ENCODE measurements at regions not wholly inside any gene's neighbourhood (a gene's known extent, or its start where the extent isn't known, plus 50 kb on each side); places are given as distances from the start of the nearest gene placed in this dataset.

DNA sequence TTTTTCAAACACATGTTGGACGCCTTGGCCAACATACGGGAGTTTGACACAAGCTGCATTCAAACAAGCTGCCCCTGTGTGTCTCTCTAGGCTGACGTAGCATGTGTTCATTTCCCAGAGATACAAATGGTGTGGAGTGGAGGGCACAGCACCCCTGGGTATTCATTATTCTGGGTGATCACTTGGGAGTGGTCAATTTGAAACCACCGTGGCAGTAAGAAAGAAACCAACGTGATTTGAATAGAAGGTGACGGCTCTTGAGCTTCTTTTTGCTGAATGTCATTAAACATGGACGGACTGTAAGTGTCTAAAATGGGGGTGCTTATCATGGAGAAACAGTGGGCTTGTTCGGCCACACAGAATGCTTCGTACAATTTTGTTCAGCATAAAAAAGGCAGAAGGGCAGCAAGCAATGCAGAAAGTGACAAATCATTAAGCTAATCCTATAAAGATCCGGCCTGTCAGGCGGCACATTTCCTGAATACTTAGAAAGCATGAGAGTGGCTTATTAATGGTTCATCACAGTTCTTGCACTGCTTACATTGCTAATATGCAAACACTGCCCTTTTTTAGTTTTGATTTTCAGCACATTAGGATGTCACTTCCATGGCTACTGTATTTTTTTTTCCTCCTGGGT, 1261.9 kb upstream of the CITED2 start:
- no peak for DNase-seq (ENCODE audit: low read depth in 1 of 2, low spot score in 1 of 2)

DNA sequence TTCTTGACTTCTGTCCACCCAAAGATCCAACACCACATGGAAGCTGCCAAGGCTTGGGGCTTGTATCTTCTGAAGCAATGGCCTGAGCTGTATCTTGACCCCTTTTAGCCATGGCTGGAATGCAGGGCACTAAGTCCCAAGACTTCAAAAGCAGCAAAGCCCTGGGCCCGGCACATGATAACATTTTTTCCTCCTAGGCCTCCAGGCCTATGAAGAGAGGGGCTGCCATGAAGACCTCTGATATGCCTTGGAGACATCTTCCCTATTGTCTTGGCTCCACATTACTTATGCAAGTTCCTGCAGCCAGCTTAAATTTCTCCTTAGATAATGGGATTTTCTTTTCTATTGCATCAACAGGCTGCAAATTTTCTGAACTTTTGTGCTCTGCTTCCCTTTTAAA, 1252.6 kb upstream of the CITED2 start:
- no peak for DNase-seq (ENCODE audit: low read depth in 1 of 2, low spot score in 1 of 2)

DNA sequence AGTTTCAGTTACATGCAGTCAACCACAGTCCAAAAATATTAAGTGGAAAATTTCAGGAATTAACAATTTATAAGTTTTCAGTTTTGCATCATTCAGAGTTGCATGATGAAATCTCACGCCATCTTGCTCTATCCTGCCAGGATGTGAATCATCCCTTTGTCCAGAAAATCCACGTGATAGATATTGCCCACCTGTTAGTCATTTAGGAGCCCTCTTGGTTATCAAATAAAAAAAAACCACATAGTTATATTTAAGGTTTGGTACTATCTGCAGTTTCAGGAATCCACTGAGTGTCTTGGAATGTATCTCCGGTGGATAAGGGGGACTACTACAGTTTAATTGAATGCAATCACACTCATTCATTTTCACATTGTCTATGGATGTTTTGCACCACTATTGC, 1249.0 kb upstream of the CITED2 start:
- DNase-seq (ENCODE audit: low read depth in 1 of 2, low spot score in 1 of 2), result no peak

DNA sequence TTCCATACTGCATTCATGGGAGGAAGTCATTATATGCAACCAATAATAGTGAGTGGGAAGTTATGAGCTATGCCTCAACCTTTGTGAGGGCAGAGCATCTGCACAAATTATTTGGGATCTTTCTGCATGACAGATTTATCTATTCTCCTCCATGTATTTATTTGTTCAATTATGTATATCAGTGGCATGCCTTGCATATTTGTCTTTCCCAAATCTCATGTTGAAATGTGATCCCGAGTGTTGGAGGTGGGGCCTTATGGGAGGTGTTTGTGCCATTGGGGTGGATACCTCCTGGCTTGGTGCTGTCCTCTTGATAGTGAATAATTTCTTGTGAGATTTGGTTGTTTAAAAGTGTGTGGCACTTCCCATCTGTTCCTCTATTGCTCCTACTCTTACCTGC, 1246.0 kb upstream of the CITED2 start:
- DNase-seq (ENCODE audit: low read depth in 1 of 2, low spot score in 1 of 2), result no peak

DNA sequence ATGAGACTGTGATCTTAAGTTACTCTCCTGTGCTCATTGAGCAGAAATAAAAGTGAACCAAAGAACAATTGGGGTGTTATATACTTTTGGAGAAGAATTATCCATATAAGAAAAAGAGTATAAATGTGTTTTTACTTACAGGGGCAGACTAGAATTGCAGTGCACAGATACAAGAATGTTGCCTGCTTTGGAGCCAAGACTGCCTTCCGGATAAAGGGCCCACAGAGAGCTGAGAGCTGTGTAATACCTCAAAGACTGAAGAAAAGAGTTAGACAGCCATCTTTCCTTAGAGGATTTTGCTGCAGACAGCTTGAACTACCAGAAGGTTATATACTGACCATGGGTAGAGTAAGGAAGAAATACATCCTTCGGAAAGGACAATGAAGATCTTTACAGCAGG, 1235.5 kb upstream of the CITED2 start:
- no peak for DNase-seq (ENCODE audit: low read depth in 1 of 2, low spot score in 1 of 2)

DNA sequence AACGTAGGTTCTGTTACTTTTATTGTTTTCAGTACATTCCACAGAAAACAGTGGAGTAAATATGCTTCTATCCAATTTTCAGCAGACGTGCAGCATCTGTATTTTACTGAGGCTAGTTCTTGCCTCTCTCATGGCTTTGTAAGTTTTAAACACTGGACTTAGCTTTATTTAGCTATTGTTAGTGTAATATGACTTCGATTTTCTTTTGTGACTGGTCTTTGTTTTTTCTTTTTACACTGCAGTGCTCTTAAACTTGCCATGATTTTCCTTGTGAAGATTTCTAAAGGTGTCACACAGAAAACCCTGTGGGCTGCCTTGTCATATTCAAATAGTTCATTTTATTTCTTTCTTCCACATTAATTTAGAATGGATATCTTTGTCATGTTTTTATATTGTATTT, 1234.9 kb upstream of the CITED2 start:
- no peak for DNase-seq (ENCODE audit: low read depth in 1 of 2, low spot score in 1 of 2)

DNA sequence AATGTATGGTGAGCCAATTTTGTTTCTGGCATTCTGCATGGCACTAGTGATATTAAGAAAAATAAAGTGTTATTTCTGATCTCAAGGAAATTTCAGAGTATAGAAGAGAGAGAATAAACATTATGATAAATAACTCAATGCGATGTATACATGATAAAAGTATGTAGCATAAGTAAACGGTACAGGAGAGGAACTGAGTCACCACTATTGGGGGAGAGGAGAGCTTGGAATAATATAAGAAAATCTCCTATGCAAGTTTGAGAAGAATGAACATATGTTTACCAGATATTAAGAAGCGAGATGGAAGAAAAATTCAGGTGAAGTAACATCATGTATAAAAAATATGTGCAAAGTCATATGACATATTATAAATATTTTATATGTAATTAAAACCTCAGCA, 1230.3 kb upstream of the CITED2 start:
- no peak for DNase-seq (ENCODE audit: low read depth in 1 of 2, low spot score in 1 of 2)

DNA sequence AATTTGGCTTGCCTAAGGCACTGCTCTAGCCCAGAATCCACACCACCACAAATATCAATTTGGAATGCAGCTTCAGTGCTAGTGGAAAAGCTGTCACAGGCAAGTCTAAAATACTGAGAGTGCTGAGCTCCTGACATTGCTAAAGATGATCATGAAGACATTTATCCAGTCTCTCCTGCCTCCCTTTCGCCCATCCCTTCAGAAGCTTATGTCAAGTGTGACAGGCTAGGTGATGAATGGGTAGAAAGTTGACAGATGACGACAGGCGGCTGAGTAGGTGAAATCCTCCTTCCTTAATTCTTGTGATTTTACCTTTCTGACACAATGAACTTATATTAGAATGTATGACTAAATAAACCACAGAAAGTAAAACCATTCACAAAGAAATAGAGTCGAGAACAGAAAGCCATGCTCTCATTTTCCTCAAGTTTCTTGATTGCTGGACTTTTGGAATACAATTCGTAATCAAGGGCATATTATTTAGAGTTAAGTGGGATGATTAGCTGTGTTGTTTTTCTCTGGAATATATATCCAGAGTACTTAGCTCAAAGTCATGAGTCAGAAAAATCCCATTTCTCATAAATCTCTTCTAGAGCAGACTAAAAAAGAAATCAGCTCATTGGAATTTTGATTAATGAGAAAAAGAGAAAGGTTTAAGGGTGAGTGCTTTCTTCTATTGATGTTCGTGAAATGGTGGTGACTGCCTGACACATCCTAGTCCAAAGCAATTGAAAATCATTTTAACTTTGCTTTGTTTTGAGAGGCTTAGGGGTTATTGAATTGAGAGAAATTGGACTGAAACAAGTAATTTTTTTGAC, 1228.2 kb upstream of the CITED2 start:
- no peak for DNase-seq (ENCODE audit: low read depth in 1 of 2, low spot score in 1 of 2)

DNA sequence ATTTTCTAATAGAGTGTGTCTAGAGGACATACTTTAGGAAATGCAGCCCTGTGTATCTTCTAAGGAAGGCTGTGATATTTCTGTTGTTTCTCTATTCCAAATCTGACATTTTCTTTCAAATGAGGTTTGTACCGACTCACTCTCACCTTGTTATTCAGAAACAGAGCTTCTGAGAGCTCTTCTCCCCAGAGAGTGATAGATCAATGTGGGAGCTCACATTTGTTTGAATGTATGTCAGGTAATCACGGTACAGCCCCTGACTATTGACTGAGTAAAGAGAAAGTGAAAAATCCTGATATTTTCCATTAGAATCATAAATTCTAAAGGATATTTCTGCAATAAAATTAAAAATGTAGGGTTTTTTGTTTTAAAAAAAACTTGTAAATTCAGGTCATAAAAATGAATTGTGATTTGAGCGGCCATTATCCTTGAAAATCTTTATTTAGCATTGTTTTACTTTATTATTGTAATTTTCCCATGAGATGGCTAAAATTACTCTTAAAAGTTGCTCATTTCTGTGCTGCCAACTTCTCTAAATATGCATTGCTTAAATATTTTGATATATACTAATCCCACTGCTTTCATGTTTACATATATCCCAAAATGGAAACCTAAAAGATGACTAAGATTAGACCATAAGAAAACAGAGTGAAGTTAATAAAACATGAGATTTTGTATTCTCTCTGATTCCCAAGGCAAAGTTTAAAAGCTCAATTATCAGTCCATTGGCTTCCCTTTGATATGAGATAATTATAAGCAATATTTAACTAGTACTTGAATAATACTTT, 1226.8 kb upstream of the CITED2 start:
- DNase-seq (ENCODE audit: low read depth in 1 of 2, low spot score in 1 of 2), result no peak

DNA sequence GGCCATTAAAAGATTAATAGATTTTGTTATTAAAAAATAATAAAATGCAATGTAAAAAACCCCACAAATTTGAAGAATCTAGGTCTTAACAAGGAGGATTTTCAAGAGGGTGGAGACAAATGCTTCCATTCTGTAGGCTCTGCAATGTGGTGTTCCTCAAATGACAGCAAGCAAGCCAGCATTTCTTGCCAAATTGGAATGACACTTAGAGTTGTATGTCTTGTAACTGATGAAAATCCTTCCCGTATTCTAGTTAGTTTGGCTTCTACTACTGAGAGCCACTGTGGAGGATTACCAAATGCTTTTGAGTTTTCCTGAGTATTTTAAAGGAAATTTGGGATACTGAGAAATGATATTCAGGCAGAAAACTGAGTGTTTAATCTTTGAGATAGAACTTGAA, 1225.5 kb upstream of the CITED2 start:
- no peak for DNase-seq (ENCODE audit: low read depth in 1 of 2, low spot score in 1 of 2)

DNA sequence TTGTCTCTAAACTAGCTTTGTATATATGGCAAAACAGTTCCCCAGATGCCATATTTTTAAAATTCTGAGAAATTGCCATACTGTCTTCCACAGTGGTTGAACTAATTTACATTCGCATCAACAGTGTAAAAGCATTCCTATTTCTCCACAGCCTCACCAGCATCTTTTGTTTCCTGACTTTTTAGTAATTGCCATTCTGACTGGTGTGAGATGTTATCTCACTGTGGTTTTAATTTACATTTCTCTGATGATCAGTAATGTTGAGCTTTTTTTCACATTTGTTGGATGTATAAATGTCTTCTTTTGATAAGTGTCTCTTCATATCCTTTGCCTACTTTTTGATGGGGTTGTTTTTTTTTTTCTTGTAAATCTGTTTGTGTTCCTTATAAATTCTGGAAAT, 1222.7 kb upstream of the CITED2 start:
- no peak for DNase-seq (ENCODE audit: low read depth in 1 of 2, low spot score in 1 of 2)

DNA sequence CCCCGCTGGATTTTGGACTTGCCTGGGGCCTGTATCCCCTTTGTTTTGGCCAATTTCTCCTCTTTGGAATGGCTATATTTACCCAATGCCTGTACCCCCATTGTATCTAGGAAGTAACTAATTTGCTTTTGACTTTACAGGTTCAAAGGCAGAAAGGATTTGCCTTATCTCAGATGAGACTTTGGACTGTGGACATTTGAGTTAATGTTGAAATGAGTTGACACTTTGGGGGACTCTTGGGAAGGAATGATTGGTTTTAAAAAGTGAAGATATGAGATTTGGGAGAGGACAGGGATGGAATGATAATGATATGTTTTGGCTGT, 1220.3 kb upstream of the CITED2 start:
- no peak for DNase-seq (ENCODE audit: low read depth in 1 of 2, low spot score in 1 of 2)

DNA sequence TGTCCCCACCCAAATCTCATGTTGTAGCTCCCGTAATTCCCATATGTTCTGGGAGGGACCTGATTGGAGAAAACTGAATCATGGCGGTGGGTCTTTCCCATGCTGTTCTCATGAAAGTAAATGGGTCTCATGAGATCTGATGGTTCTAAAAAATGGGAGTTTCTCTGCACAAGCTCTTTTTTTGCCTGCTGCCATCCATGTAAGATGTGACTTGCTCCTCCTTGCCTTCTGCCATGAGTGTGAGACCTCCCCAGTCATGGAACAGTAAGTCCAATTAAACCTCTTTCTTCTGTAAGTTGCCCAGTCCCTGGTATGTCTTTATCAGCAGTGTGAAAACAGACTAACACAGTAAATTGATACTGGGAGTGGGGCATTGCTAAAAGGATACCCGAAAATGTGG, 1218.4 kb upstream of the CITED2 start:
- DNase-seq (ENCODE audit: low read depth in 1 of 2, low spot score in 1 of 2), result no peak

DNA sequence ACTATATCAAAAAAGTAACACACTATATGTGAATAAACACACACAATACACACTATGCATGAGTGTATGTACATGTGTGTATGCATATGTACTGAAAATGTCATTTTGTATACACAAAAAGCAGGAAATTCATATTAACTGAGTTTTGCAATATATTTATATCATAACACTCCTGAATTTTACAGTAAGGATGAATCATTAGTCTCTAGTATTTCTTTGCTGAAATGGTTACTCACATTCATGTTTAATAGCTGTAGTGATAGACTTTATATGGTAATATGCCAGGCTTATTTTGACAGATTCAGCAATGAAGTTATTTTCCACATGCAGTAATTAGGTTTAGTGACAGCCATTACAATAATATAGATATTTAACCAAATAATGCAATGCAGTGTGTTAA, 1216.2 kb upstream of the CITED2 start:
- DNase-seq (ENCODE audit: low read depth in 1 of 2, low spot score in 1 of 2), result no peak

DNA sequence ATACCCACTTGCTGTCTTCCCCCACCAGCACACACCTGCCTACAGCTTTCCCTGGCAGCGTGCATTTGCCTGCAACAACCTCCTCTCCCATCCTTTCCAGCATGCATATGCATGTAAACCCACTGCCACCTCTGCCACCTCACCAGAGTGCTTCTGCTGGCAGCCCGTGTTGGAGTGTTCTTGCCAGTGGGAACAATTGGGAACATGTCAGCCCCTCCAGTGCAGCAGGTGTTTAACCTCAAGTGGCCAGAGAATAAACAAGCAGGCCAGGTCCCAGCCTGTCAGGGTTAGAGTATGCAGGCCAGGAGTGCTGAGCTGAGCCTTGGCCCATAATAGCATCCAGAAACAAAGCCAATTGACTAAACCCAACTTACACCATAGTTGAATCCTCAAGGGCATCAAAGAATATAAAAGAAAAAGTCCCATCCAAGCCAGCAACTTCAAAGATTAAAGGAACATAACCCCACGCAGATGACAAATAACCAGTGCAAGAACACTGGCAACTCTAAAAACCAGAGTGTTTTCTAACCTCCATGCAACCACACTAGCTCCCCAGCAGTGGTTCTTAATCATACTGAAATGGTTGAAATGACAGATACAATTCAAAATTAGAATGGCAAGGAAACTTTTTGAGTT, 1212.1 kb upstream of the CITED2 start:
- no peak for DNase-seq (ENCODE audit: low read depth in 1 of 2, low spot score in 1 of 2)

DNA sequence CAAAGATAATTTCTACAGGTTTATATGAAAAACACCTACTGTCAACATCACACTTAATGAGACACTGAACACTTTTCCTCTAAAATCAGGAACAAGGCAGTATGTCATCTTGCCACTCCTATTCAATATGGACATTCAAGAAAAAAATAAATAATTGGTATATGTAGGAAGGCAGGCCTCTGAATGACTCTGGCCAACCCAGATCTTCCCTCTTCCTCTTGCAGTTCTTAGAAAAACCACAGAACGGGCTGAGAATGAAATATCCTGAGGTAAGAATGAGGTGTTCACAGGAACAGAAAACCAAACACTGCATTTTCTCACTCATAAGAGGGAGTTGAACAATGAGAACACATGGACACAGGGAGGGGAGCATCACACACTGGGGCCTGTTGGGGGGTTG, 1207.2 kb upstream of the CITED2 start:
- DNase-seq (ENCODE audit: low read depth in 1 of 2, low spot score in 1 of 2), result no peak

DNA sequence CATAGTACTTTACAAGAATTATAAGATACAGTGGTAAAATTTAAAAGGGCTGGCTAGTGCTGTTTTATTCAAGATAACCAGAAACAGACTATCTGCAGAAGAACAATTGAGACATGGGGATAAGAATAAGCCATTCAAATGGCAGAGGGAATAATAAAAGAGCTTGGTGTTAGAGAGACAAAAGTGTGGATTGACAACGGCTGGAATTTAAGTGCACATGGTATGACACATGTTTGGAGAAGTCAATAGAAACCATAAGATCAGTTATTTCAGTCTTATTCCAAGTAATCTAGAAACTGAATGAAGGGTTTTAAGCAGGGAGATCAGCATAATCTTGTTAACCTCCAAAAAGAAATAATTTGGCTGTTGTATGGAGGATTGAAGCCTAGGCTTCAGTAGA, 1205.5 kb upstream of the CITED2 start:
- DNase-seq (ENCODE audit: low read depth in 1 of 2, low spot score in 1 of 2), result no peak

DNA sequence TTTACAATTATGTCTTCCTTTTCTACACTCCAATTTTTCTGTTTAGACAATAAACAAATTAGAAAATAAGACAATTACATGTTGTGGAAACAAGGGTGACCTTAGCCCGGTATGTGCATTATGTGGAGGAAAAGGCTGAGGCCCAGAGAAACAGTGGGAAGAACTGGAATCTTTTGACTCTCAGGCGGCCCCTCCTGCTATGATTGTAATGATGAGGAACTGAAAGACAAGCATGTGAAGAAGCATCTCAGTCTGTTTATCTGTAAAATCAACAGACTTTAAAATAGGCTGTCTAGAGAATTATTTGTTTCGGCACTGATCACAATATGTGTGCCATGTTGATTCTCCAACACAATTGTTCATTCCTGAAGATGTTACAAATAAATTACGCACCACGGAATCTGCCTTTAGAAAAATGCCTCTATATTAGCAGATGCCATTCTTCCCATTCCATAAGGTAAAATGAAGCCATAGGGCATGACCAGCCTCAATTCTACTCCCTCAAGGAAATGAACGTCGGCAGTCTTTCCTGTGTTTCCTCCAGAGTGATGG, 1201.6 kb upstream of the CITED2 start:
- DNase-seq (ENCODE audit: low read depth in 1 of 2, low spot score in 1 of 2), result no peak

DNA sequence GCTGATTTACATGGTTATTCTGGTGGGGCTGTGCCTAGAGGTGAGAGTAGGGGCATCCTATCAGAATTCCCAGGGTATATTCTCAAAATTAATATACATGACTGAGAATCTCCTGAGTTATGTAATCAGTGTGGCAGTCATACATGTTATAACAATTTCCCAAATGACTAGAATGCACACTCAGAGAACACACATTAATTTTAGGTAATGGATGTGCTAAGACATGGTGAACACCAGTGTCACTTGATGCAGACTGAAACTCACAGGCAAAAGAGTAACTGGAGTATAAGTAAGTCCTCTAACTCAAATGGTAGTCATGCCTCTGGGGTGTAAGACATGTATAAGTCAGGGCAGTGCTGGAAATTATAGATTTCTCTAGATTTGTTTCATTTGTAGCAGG, 1198.4 kb upstream of the CITED2 start:
- no peak for DNase-seq (ENCODE audit: low read depth in 1 of 2, low spot score in 1 of 2)

DNA sequence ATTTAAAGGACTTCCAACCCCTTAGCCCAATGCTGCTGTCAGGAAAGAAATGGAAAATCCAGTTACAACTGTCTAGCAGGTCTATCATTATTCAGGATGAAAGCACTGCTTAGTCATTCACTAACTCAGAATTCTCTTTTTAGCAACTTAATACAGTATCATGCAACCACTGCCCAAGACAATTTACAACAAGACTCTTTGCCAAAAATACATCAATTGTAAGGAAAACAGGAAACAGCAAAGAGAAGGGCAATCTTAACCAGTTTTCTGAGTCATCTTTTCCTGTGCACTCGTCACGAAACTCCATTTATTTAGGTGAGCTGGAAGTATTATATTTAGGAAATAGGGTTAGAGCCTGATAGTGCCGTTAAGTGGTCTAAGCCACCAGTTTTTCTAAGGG, 1197.7 kb upstream of the CITED2 start:
- DNase-seq (ENCODE audit: low read depth in 1 of 2, low spot score in 1 of 2), result no peak

DNA sequence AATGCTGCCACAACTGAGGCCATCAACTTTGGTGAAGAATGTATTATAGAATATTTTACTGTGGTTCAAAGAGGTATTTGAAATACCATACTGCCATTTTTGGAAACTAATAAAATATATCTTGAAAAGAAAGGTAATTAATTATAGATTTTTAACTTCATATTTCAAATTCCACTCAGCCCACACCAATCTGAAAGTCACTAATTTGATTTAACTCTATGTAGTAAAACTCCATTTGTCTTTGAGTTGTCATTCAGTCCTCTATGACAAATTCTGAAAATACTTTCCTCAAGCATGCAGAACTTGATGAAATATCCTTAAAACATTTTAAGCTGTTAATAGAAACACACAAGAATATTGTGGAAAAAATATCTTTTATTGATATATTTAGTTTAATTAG, 1196.7 kb upstream of the CITED2 start:
- DNase-seq (ENCODE audit: low read depth in 1 of 2, low spot score in 1 of 2), result no peak

DNA sequence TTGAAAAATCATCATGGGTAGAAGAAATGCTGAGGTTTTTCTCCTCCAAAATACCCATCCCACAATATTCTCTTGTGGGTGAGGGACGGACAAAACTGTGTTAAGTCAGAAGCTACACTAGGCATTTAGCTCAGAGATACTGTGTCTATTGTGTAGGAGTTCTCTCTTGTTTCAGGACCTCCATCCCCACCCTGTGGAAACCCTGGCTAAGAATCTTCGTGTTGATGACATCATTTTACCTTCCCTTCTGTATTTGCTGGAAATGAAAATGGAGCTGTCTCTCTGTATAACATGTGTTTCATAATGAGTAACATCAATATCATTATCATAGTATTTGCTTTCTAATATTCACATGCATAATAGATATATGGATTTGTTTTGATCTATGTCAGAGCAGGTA, 1193.0 kb upstream of the CITED2 start:
- DNase-seq (ENCODE audit: low read depth in 1 of 2, low spot score in 1 of 2), result no peak
